SK-N-SH treated with all-trans-retinoic acid at 6 μM for 48 hours (cell line): ENCODE measurements at regions not wholly inside any gene's neighbourhood (a gene's known extent, or its start where the extent isn't known, plus 50 kb on each side); places are given as distances from the start of the nearest gene placed in this dataset.

ENCODE experiments used
- ATAC-seq: fragments of 200-7000 bp; cut with Tn5 transposase; 3 replicates; pipeline ENCODE4 v1.9.1; 2020; ENCODE audit warnings: mild to moderate bottlenecking, moderate library complexity
- ARNTL ChIP-seq: fragments of 450-650 bp; formaldehyde crosslinking; IDR thresholded peaks from 2 replicates; pipeline ENCODE4 v1.5.0; 2020; ENCODE audit warnings: low read depth, mild to moderate bottlenecking, moderate library complexity, borderline replicate concordance
- BACH2 ChIP-seq: fragments of 250-450 bp; sonication (Bioruptor Pico); IDR thresholded peaks from 2 replicates; pipeline ENCODE4 v1.9.0; 2021; ENCODE audit warnings: mild to moderate bottlenecking, borderline replicate concordance
- CREB5 ChIP-seq: fragments of 250-450 bp; sonication (Bioruptor Pico); IDR thresholded peaks from 2 replicates; pipeline ENCODE4 v1.5.1; 2020; ENCODE audit warnings: low read depth, mild to moderate bottlenecking, moderate library complexity
- CSDC2 ChIP-seq: fragments of 250-450 bp; sonication (Bioruptor Pico); IDR thresholded peaks from 2 replicates; pipeline ENCODE4 v1.5.0; 2020; ENCODE audit warnings: mild to moderate bottlenecking, moderate library complexity
- CSRNP3 ChIP-seq: fragments of 250-450 bp; sonication (Bioruptor Pico); IDR thresholded peaks from 2 replicates; pipeline ENCODE4 v1.5.1; 2021; ENCODE audit warnings: mild to moderate bottlenecking, moderate library complexity
- ESRRG ChIP-seq: fragments of 250-450 bp; sonication (Bioruptor Pico); IDR thresholded peaks from 2 replicates; pipeline ENCODE4 v1.6.1; 2021; ENCODE audit warnings: mild to moderate bottlenecking
- GLIS3 ChIP-seq: fragments of 250-450 bp; sonication (Bioruptor Pico); IDR thresholded peaks from 2 replicates; pipeline ENCODE4 v1.5.0; 2020; ENCODE audit warnings: mild to moderate bottlenecking, moderate library complexity
- ISL1 ChIP-seq: fragments of 250-450 bp; sonication (Bioruptor Pico); IDR thresholded peaks from 2 replicates; pipeline ENCODE4 v2.1.2; 2022; ENCODE audit warnings: mild to moderate bottlenecking, moderate library complexity
- OSR1 ChIP-seq: fragments of 250-450 bp; sonication (Bioruptor Pico); IDR thresholded peaks from 2 replicates; pipeline ENCODE4 v1.8.0; 2022; ENCODE audit warnings: moderate library complexity, mild to moderate bottlenecking, inconsistent platforms
- PATZ1 ChIP-seq: fragments of 250-450 bp; sonication (Bioruptor Pico); IDR thresholded peaks from 2 replicates; pipeline ENCODE4 v1.8.0; 2020; ENCODE audit warnings: mild to moderate bottlenecking, moderate library complexity, borderline replicate concordance
- PPARA ChIP-seq: fragments of 250-450 bp; sonication (Bioruptor Pico); IDR thresholded peaks from 2 replicates; pipeline ENCODE4 v1.5.0; 2020; ENCODE audit warnings: mild to moderate bottlenecking, borderline replicate concordance
- RARB ChIP-seq: fragments of 250-450 bp; sonication (Bioruptor Pico); IDR thresholded peaks from 2 replicates; pipeline ENCODE4 v1.8.0; 2021; ENCODE audit warnings: mild to moderate bottlenecking, moderate library complexity
- SNAI2 ChIP-seq: fragments of 250-450 bp; sonication (Bioruptor Pico); IDR thresholded peaks from 2 replicates; pipeline ENCODE4 v1.5.0; 2020; ENCODE audit warnings: mild to moderate bottlenecking, moderate library complexity
- TCF4 ChIP-seq: fragments of 250-450 bp; sonication (Bioruptor Pico); IDR thresholded peaks from 2 replicates; pipeline ENCODE4 v1.8.0; 2021; ENCODE audit warnings: mild to moderate bottlenecking, moderate library complexity, borderline replicate concordance
- TOX ChIP-seq: fragments of 250-450 bp; sonication (Bioruptor Pico); IDR thresholded peaks from 2 replicates; pipeline ENCODE4 v1.8.0; 2021; ENCODE audit warnings: mild to moderate bottlenecking, moderate library complexity, borderline replicate concordance
- ZC3H10 ChIP-seq: fragments of 250-450 bp; sonication (Bioruptor Pico); IDR thresholded peaks from 2 replicates; pipeline ENCODE4 v1.5.1; 2021; ENCODE audit warnings: mild to moderate bottlenecking, moderate library complexity
- ZFP30 ChIP-seq: fragments of 450-650 bp; formaldehyde crosslinking; IDR thresholded peaks from 2 replicates; pipeline ENCODE4 v1.5.0; 2022; ENCODE audit warnings: mild to moderate bottlenecking, moderate library complexity
- ZNF565 ChIP-seq: fragments of 450-650 bp; formaldehyde crosslinking; conservative IDR thresholded peaks from 2 replicates; pipeline ENCODE4 v1.5.0; 2020; ENCODE audit warnings: low read depth, mild to moderate bottlenecking, moderate library complexity
- ZNF70 ChIP-seq: fragments of 450-650 bp; formaldehyde crosslinking; IDR thresholded peaks from 2 replicates; pipeline ENCODE4 v1.5.0; 2020; ENCODE audit warnings: mild to moderate bottlenecking, moderate library complexity
- ZNF8 ChIP-seq: fragments of 450-650 bp; formaldehyde crosslinking; IDR thresholded peaks from 2 replicates; pipeline ENCODE4 v1.5.0; 2020; ENCODE audit warnings: mild to moderate bottlenecking, moderate library complexity
- TF ChIP-seq, protein P1 (sequence below): fragments of 250-450 bp; sonication (Bioruptor Pico); IDR thresholded peaks from 2 replicates; pipeline ENCODE4 v1.5.0; 2020; ENCODE audit warnings: mild to moderate bottlenecking, moderate library complexity

GRCh38 chr2:235324324-235324723 lies 169.5 kb upstream of the AGAP1 start:
- no peak for TF ChIP-seq PATZ1 (CRISPR knock-in tag)
- no peak for TF ChIP-seq CREB5 (CRISPR knock-in tag)
- no peak for TF ChIP-seq ZNF565 (CRISPR knock-in tag)
- no peak for TF ChIP-seq BACH2 (CRISPR knock-in tag)
- TF ChIP-seq, protein P1, sequence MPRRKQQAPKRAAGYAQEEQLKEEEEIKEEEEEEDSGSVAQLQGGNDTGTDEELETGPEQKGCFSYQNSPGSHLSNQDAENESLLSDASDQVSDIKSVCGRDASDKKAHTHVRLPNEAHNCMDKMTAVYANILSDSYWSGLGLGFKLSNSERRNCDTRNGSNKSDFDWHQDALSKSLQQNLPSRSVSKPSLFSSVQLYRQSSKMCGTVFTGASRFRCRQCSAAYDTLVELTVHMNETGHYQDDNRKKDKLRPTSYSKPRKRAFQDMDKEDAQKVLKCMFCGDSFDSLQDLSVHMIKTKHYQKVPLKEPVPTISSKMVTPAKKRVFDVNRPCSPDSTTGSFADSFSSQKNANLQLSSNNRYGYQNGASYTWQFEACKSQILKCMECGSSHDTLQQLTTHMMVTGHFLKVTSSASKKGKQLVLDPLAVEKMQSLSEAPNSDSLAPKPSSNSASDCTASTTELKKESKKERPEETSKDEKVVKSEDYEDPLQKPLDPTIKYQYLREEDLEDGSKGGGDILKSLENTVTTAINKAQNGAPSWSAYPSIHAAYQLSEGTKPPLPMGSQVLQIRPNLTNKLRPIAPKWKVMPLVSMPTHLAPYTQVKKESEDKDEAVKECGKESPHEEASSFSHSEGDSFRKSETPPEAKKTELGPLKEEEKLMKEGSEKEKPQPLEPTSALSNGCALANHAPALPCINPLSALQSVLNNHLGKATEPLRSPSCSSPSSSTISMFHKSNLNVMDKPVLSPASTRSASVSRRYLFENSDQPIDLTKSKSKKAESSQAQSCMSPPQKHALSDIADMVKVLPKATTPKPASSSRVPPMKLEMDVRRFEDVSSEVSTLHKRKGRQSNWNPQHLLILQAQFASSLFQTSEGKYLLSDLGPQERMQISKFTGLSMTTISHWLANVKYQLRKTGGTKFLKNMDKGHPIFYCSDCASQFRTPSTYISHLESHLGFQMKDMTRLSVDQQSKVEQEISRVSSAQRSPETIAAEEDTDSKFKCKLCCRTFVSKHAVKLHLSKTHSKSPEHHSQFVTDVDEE (CRISPR knock-in tag), result no peak
- TF ChIP-seq TOX, result no peak
- no peak for TF ChIP-seq ESRRG (CRISPR knock-in tag)
- no peak for TF ChIP-seq CSRNP3
- TF ChIP-seq ZC3H10 (CRISPR knock-in tag), result no peak
- no peak for TF ChIP-seq OSR1
- no peak for TF ChIP-seq GLIS3 (CRISPR knock-in tag)
- no peak for TF ChIP-seq ZNF70 (CRISPR knock-in tag)
- no peak for TF ChIP-seq ZNF8 (CRISPR knock-in tag)
- no peak for TF ChIP-seq ZFP30 (CRISPR knock-in tag)
- no peak for TF ChIP-seq PPARA
- no peak for TF ChIP-seq SNAI2
- TF ChIP-seq RARB (CRISPR knock-in tag), result no peak
- TF ChIP-seq ISL1 (CRISPR knock-in tag), result no peak
- ATAC-seq, result no peak

GRCh38 chr2:235325151-235325550 lies 168.7 kb upstream of the AGAP1 start:
- no peak for ATAC-seq
- TF ChIP-seq BACH2 (CRISPR knock-in tag), result no peak
- no peak for TF ChIP-seq ZNF70 (CRISPR knock-in tag)
- no peak for TF ChIP-seq ZNF8 (CRISPR knock-in tag)
- TF ChIP-seq PATZ1 (CRISPR knock-in tag), result no peak
- no peak for TF ChIP-seq RARB (CRISPR knock-in tag)

DNA sequence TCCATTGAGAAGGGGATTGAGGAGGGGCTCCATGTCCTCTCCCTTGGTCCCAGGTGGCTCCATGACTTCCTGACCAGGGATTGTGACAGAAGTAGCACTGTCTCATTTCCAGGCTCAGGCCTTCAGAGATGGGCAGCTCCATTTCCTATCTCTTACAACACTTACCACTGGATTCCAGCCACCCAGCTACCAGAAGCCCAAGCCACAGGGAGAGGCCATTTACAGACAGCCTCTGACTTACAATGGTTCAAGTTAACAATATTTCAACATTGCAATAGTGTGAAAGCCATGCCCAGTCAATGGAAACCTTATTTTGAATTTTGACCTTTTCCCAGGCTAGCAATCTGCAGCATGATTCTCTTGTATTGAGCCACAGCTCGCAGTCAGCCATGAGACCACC lies 164.9 kb upstream of the AGAP1 start:
- ATAC-seq, result no peak
- TF ChIP-seq ZNF70 (CRISPR knock-in tag) (no peak), ZC3H10 (CRISPR knock-in tag) (no peak), CSDC2 (no peak), PATZ1 (CRISPR knock-in tag) (no peak), TCF4 (CRISPR knock-in tag) (no peak), TOX (no peak), ZFP30 (CRISPR knock-in tag) (no peak), ARNTL (CRISPR knock-in tag) (no peak), ZNF565 (CRISPR knock-in tag) (no peak), CSRNP3 (no peak)
- TF ChIP-seq, all 23 proteins: peak for 0
